KG1 (cell line): ENCODE measurements at regions not wholly inside any gene's neighbourhood (a gene's known extent, or its start where the extent isn't known, plus 50 kb on each side); places are given as distances from the start of the nearest gene placed in this dataset.
"Not testable (repeated sequence)": the region's sequence is repeated elsewhere in the genome, so short reads cannot be mapped to it uniquely, and the experiment has no call there.

Experiments
- DNase-seq: peaks from one replicate; lab custom pipeline; 2025; lab: John Stamatoyannopoulos, UW

DNA sequence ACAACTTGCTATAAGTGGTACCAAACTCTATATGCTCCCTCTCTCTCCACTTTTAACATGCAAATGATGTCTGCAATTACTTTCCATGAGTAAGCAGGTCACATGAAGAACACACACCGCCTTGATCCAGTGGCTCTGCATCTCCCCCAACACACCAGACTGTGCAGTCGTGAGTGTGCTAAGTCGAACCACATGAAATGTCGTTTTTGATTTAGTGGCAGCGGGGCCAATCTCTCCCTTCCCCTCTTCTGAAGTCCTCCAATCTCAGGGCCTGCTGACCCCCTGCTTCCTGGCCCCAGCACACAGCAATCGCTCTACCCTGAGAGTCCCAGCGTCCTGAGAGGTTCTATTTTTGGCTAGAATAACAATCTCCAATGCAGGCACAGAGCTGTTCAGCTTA, 312.5 kb downstream of the SHQ1 start:
- DNase-seq: no peak

DNA sequence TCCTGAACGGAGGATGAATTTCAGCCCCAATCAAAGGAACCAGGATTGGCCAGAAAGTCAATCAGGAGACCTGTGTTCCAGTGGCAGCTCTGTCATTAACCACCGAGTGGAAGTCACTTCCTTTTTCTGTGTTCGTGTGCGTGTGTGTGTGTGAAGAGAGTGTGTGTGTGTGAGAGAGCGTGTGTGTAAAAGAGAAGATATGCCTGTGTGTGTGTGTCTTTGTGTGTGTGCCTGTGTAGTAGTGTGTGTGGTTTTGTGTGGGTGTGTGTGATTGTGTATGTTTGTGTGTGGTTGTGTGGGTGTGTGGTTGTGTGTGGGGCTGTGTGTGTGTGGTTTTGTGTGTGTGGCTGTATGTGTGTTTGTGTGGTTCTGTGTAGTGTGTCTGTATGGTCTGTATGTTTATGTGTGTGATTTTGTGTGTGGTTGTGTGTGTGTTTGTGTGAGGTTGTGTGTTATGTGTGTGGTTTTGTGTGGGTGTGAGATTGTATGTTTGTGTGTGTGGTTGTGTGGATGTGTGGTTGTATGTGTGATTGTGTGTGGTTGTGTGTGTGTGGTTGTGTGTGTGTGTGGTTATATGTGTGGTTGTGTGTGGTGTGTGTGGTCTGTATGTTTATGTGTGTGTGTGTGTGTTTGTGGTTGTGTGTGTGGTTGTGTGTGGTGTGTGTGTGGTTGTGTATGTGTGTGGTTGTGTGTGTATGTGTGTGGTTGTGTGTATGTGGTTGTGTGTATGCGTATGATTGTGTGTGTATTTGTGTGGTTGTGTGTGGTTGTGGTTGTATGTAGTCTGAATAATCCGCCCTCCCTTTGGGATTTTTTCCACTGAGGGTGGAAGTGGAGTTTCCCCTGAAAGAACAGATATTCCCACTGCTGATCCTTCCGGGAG, 314.4 kb downstream of the SHQ1 start:
- peak; percentile 16 for DNase-seq

DNA sequence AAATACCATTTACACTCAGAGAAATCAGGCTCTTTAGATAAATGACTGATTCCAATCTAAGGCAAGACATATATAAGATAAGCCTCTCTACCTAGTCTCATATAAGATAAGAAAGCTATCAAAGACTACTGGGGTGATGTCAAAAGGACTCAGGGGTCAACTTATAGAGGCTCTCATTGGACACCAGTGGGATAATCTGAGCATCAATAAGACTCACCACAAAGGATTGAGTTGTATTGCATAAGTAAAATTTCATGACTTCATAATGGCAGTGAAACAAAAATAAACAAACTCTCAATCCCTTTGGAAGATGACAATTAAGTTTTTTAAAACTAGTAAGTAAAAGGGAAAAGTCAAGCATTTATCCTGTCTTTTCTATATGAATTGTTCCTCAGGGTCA, 317.8 kb downstream of the SHQ1 start:
- DNase-seq: no peak

DNA sequence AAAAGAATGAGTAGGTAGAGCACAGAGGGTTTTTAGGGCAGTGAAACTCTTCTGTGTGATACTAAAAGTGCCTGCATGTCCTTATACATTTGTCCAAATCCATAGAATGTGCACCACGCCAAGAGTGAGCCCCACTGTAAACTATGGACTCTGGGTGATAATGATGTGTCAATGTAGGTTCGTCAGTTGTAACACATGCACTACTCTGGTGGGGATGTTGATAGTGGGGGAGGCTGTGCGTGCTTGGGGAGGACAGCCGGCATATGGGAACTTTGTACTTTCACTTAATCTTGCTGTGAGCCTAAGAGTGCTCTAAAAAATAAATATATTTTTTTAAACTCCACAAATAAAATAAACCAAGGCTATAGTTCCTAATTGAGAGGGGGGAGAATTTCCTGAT, 319.2 kb downstream of the SHQ1 start:
- DNase-seq: no peak

DNA sequence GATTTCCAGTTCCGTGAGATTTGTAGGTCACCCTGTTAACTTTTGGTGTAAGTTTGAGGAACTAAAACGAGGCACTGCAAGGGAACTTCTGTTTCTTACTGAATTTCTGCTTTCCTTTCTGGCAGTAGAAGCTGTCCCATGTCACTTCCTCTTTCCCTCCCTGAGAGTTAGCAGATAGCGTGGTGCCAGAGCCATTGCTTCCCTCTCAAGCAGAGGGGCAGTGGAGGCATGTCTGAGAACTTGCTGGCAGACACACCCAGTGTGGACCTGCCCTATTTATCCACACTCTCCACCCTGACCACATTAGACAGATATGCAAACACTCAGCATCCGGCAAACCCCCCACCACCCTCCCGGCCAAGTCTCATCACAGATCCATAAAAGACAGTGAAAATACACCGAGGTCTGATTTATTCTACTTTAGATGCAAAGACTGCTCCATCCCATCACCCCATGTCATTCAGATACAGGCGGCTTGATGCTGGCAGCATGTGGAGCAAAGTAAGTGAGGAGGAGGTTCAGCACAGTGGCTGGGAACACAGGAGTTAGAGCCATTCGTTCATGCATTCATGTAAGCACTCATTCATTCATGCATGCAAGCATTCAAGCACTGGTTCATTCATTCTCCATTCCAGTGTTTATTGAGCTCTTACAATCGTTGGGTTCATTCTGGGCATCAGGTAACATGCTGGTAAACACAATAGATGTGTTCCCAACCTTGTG, 324.7 kb downstream of the SHQ1 start:
- peak; percentile 85 for DNase-seq

DNA sequence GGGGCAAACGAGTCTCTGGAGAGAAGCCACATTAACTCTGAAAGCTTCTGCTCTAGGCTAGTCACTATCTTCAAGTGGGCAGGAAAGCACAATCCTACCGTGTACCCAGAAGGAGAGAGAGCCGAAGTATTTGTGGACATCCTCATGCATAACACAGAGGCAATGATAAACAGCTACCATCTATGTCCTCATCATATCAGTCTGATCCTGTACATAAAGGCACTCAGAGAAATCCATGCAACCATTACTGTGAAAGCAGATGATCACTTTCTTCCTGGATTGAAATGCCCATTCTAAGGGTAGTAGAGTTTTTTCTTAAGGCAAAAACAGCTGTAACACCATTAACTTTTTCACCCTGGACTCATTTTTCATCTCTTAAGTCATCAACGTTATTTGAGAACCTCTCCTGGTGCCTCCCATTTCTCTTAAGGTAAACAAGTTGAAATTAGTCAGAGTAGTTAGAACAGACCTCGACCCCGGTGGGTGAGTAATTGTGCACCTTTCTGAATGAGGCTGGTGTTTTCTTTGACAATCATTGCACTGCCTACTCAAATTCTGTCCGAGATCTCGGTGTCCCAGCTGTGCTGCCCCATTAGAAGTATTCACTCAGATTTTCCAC, 327.4 kb downstream of the SHQ1 start:
- DNase-seq: no peak

DNA sequence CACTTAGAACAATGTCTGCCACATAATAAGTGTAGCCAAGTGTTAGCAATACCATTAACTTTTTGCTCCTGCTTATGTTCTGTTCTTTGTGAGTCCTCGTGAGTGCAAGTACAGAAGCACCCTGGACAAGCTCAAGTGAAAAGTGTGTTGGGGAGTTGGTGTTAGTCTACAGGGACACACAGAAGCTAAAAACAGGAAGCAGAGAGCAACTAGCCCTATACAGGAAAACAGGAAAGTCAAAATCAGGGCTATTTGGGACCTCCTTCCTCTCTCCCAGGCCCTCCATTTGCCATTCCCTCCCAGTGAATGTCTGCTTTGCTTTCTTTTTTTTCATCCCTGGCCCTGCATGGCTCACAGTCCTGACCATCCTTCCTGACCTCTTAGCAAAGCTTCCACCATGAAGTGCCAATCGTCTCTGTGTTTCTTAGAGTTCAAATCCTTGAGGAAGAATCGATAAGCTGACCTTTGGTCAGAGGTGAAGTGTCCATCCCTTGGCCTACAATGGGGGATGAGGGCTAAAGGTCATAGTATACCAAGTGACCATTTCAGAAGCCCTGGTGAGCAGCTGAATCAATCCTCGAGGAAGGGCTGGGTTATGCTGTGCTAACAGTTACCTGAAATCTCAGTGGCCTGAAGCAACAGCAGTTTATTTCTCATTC, 328.2 kb downstream of the SHQ1 start:
- DNase-seq: no peak

DNA sequence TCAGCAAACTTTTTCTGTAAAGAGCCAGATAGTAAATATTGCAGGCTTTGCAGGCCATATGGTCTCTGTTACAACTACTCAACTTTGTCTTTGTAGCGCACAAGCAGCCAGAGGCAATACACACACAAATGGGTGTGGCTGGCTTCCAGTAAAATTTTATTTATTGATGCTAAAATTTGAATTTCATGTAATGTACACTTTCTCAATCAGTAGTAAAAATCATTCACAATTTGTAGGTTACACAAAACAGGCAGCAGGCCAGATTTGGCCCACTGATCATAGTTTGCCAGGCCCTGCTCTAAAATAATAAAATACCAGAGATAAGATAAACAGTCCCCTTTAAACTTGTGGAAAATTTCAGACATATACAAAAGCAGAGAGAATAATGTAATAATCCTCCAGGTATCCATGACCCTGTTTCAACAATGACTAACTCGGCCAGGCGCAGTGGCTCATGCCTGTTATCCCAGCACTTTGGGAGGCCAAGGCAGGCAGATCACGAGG, 330.3 kb downstream of the SHQ1 start:
- DNase-seq: no peak

DNA sequence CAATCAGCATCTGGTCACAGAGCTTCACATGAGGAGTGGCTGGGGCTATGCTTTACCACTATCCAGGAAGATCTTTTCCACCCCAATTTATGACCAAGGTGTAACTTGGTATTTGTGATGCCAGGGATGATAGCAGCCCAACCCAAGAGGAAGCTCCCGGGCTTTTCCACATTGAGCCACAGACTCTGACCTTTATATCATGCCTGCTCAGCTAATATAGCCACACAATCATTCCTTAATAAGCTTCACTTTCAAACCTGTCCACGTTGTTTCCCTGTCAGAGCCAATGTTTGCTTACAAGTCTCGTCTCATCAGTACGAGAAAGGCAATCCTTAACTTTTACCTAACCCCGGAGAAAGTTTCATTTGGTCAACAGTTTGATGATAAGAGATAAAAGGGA, 330.9 kb downstream of the SHQ1 start:
- DNase-seq: no peak

DNA sequence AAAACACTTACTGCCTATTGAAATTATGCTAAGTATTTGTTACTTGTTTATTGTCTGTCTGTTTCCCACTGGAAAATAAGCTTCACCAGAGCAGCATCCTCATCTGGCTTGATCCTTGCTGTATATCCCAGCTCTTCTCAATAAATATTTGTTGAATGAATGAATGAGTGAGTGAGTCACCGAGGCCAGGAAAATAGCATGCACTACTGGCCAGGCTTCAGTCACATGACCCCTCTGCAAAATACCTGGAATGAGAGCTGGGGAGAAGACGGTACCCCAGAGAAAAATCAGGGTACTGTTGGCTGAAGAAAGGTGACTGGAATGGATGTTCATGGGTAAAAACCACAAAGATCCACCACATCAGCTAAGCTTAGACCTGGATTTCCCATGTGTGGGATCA, 331.9 kb downstream of the SHQ1 start:
- no peak for DNase-seq

DNA sequence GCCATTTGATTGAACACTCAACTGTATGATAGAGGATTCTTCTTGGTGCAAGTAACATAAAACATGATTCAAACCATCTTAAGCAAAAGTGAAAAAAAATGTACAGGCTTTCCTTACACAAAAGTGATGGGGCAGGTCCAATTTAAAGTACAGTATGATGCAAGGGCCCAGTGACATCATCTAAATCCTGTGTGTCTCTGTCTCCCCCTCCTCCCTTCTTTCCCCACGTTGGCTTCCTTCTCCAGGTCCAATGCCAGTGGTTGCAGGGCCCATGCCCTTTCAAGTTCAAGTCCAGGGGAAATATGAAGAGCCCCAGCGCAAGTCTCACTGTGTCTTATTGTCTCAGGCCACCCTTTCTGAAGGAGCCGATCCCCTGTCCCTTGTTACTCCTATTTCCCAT, 332.3 kb downstream of the SHQ1 start:
- DNase-seq: no peak

DNA sequence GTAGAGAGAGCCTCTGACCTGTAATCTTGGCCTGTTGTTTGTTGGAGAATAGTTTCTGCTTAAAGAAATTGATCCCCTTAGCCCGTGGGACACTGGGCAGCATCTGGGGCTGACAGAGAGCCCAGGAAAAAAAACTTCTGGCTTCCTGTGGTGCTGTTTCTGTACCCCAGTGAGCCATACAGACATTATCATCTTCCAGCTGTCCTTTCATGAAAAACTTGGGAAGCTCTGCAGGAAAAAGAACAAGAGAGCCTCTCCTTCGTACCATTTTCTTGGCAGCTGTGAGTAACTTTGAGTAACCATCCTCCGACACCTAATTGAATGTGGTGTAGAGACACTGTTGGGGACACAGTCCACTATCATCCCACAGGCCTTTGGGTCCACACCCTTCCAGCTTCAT, 333.0 kb downstream of the SHQ1 start:
- DNase-seq: no peak

DNA sequence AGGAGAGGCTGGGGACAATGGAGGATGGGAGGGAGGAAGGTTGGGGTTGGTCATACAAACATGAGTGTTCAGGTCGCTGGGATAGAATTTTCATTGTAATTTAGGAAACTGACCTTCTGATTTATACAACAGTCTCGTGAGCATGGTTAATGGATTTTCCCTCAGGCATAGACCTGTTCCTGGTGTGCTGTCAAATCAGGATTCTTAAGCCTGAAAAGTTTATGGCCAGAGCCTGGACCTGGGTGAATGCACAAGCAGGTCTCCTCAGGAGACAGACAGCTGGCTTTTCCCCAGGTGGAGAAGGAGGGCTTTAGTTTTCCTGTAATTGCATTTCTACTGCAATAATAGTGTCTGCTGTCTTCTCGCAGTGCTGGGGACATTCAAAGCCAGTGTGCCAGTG, 338.0 kb downstream of the SHQ1 start:
- DNase-seq: no peak

DNA sequence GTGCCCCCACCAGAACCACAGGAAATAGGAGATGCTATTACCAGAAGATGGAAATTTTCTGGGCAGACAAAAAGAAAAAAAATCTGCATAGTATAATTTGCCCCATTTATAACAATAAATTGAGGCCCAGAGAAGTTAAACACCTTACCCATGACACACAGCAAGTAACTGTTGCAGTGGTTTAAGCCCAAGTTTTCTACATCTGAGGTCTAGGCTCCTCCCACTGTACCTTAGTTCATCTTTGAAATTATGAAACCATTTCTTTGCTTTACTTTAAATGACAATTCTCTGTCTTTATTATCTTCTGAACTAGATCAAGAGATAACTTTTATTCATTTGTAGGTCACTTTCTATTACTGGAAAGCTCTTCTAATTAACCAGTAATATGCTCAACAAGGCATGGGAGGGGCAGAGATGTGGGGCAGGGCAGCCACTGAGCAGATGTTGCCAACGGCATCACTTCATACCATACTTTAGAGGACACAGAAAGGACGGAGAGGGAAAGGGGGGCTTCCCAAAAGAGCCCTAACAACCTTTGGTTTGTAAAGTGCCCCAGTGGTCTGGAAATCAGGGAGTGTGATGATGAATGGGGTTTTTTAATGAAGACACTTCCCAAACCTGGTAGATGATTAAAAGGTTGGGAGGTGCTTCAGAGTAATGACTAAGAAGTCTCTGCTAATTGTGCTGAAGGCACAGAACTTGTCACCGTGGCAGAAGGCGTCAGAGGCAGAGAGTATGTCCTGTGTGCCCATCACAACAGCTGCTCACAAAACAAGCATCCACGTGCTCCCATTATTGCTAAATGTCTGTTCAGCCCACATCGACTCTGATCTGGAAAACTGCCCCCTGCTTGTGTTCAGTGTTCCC, 342.5 kb downstream of the SHQ1 start:
- no peak for DNase-seq

DNA sequence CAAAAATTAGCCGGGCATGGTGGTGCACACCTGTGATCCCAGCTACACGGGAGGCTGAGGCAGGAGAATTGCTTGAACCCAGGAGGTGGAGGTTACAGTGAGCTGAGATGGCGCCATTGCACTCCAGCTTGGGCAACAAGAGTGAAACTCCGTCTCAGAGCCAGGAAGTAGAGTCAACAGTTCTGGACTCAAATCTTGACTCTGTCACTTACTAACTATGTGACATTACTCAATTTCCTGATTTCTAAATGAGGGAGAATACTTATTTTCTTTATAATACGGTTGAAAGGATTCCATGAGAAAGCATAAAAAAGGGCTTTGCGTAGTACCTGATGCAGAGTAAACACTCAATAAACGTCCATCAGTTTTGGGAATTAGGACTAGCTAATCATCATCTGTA, 350.7 kb downstream of the SHQ1 start:
- not testable (repeated sequence) for DNase-seq

DNA sequence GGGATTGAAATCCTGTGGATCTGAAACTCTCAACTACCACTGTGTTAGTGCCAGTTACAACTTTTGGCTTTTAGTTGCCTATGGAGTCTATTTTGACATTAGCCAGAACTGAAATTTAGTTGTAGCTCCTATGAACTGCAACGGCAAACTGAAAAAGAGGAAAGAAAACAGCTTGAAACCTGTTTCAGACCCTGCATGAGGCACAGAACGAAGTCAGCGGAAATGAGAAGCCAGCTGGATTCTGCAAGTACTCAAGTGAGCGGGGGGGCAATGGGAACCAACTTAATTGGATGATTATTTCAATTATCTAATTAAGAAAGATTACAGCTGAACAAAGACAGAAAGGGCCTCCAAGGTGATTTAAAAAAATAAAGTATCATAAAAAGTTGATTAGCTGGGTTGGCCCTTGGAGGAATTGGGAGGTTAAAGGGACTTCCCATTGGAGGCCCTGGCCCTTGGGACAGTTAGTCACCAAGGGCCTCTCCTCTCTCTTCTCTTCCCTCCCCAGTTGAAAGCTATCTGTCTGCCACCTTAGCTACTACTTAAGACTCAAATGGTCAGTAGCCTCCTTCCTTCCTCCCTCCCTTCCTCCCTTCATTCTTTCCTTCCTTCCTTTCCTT, 352.1 kb downstream of the SHQ1 start:
- no peak for DNase-seq

DNA sequence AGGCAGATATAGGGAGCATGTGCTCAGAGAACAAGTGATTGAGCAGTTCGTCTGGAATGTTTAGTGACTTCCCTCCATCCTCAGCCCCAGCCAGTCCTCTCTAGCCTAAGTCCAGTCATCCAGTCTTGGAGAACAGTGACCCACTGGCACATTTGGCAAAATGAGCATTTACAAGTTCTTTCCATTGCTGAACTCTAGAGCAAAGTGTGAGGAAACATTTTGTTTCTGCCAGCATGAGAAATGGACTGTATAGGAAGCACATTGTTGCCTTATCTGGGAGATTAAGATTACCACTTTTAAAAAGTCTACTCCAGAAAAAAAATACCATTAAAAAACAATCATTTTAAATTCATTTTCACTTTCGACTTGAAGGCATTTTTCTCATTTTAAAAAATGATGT, 353.6 kb downstream of the SHQ1 start:
- DNase-seq: no peak

DNA sequence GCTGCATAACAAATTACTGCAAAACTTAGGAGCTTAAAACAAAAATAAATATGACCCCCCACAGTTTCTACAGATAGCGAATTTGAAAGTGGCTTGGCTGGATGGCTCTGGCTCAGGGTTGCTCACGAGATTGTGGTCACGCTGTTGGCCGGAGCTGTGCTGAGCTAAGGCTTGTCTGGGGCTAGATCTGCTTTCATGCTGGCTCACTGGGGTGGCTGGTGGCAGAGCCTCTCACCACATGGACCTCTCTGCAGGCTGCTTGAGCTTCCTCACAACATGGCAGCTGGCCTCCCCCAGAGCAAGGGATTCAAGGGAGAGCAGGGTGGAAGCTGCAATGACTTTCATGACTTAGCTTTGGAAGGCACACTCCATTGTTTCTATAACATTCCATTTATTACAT, 354.1 kb downstream of the SHQ1 start:
- no peak for DNase-seq

DNA sequence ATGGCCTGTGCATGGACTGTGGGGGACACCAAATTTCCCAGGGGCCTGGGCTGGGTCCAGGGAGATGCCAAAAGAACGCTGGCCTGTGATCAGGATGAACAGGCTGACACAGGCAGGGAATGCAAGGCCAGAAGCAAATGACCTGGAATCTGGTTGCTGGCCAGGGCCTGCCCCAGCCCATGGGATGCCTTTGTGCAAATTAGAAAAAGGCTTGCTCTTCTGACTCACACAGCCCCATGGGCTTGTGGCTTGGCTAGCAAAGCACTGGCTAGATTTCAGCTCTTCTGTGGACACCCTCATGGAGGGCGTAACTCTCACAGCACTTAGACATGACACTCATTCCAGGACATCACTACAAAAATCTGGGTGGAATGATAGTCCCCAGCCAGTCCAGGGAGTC, 356.0 kb downstream of the SHQ1 start:
- no peak for DNase-seq

DNA sequence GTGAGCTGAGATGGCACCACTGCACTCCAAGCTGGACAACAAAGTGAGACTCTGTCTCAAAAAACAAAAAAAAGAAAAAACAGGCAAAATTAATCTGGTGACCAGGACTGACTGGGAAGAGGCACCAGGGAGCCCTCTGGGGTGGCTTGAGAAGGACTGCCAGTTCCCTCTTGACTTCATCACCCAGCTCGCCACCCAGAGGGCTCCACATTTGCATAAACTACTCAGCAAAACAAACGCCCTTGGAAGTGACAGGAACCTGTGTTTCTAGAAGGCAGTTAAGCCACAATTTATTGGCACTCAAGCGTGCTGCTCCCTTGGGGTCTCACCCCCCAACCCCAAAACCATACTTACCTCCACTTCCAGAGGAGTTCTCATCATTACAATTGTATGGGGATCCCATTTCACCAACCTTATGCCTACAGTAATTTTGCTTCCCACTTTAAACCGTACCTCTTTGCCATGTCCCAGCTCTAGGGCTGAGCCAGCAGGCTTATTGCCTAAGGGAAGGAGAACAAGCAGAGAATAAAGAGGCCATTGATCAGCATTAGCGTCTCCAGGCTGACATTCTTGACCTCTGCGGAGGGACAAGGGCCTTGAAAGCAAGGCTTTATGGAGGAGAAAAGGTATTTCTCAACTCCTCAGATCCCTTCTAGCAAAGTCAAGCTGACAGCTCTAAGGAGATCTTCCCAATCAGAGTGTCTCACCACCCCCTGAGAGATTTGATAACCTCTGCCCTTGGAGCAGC, 357.4 kb downstream of the SHQ1 start:
- DNase-seq: no peak
